H9 (cell line): ENCODE measurements at regions not wholly inside any gene's neighbourhood (a gene's known extent, or its start where the extent isn't known, plus 50 kb on each side); places are given as distances from the start of the nearest gene placed in this dataset.

Source experiments
- DNase-seq: peaks from one replicate; pipeline ENCODE4 v3.0.0-alpha.2; 2017
- H2AFZ ChIP-seq: one replicate; pipeline ENCODE4 v1.6.1; 2013; ENCODE audit warnings: mild to moderate bottlenecking, low read length, control low read depth, moderate library complexity
- H2AK5ac ChIP-seq: 2 replicates; pipeline ENCODE4 v1.6.1; 2013; ENCODE audit warnings: low read length, control low read depth, mixed read lengths; ENCODE audit not compliant: insufficient read length
- H2BK120ac ChIP-seq: one replicate; pipeline ENCODE4 v1.6.1; 2013; ENCODE audit warnings: low read depth, mild to moderate bottlenecking, low read length, control low read depth, inconsistent platforms; ENCODE audit not compliant: poor library complexity, severe bottlenecking
- H2BK12ac ChIP-seq: 2 replicates; pipeline ENCODE4 v1.6.1; 2013; ENCODE audit warnings: low read length, control low read depth, mixed read lengths, low read depth; ENCODE audit not compliant: insufficient read length
- H2BK15ac ChIP-seq: 2 replicates; pipeline ENCODE4 v1.6.1; 2013; ENCODE audit warnings: low read depth, low read length, control low read depth
- H2BK20ac ChIP-seq: one replicate; pipeline ENCODE4 v1.6.1; 2013; ENCODE audit warnings: low read depth, mild to moderate bottlenecking, low read length, control low read depth, inconsistent platforms; ENCODE audit not compliant: poor library complexity, severe bottlenecking
- H2BK5ac ChIP-seq: 2 replicates; pipeline ENCODE4 v1.6.1; 2013; ENCODE audit warnings: low read length, control low read depth, mixed read lengths; ENCODE audit not compliant: insufficient read length
- H3K14ac ChIP-seq: 2 replicates; pipeline ENCODE4 v1.6.1; 2013; ENCODE audit warnings: low read length, control low read depth; ENCODE audit not compliant: insufficient read depth
- H3K18ac ChIP-seq: 2 replicates; pipeline ENCODE4 v1.6.1; 2013; ENCODE audit warnings: low read depth, mild to moderate bottlenecking, mixed read lengths, low read length, control low read depth; ENCODE audit not compliant: insufficient read length
- H3K23ac ChIP-seq: 2 replicates; pipeline ENCODE4 v1.6.1; 2013; ENCODE audit warnings: low read length, control low read depth, mixed read lengths, low read depth; ENCODE audit not compliant: insufficient read length
- H3K23me2 ChIP-seq: 2 replicates; pipeline ENCODE4 v1.6.1; 2013; ENCODE audit warnings: low read depth, mild to moderate bottlenecking, mixed read lengths, low read length, control low read depth; ENCODE audit not compliant: insufficient read length, poor library complexity, severe bottlenecking
- H3K27ac ChIP-seq: 2 replicates; pipeline ENCODE4 v1.5.1; 2013; ENCODE audit warnings: low read length, control low read depth, mixed read lengths, low read depth; ENCODE audit not compliant: insufficient read length
- H3K27me3 ChIP-seq: 2 replicates; pipeline ENCODE4 v1.6.1; 2013; ENCODE audit warnings: low read length, control low read depth, inconsistent platforms; ENCODE audit not compliant: insufficient read depth
- H3K4ac ChIP-seq: 2 replicates; pipeline ENCODE4 v1.6.1; 2013; ENCODE audit warnings: low read depth, mild to moderate bottlenecking, control low read depth, inconsistent platforms, low read length, moderate library complexity
- H3K4me1 ChIP-seq: 2 replicates; pipeline ENCODE4 v1.6.1; 2013; ENCODE audit warnings: low read length, control low read depth, inconsistent platforms; ENCODE audit not compliant: insufficient read depth
- H3K4me2 ChIP-seq: 2 replicates; pipeline ENCODE4 v1.6.1; 2013; ENCODE audit warnings: low read length, control low read depth, mixed read lengths; ENCODE audit not compliant: insufficient read length, insufficient read depth
- H3K56ac ChIP-seq: 2 replicates; pipeline ENCODE4 v1.6.1; 2013; ENCODE audit warnings: low read depth, mild to moderate bottlenecking, mixed read lengths, low read length, control low read depth; ENCODE audit not compliant: insufficient read length
- H3K79me1 ChIP-seq: 2 replicates; pipeline ENCODE4 v1.6.1; 2013; ENCODE audit warnings: low read depth, mild to moderate bottlenecking, moderate library complexity, low read length, control low read depth, inconsistent platforms; ENCODE audit not compliant: insufficient read depth, poor library complexity, severe bottlenecking
- H3K79me2 ChIP-seq: 2 replicates; pipeline ENCODE4 v1.6.1; 2013; ENCODE audit warnings: low read length, control low read depth, inconsistent platforms; ENCODE audit not compliant: insufficient read depth
- H3K9ac ChIP-seq: 2 replicates; pipeline ENCODE4 v1.6.1; 2013; ENCODE audit warnings: low read length, control low read depth, mixed read lengths; ENCODE audit not compliant: insufficient read length; ENCODE audit errors: extremely low read depth
- H3K9me3 ChIP-seq: one replicate; pipeline ENCODE4 v1.6.1; 2013; ENCODE audit warnings: low read depth, low read length, inconsistent platforms; ENCODE audit not compliant: control insufficient read depth
- H3T11ph ChIP-seq: one replicate; pipeline ENCODE4 v1.6.1; 2013; ENCODE audit warnings: mild to moderate bottlenecking, low read length, control low read depth, inconsistent platforms
- H4K20me1 ChIP-seq: one replicate; pipeline ENCODE4 v1.6.1; 2013; ENCODE audit not compliant: control insufficient read depth, insufficient read length, insufficient read depth
- H4K5ac ChIP-seq: 2 replicates; pipeline ENCODE4 v1.6.1; 2013; ENCODE audit warnings: low read depth, mild to moderate bottlenecking, mixed read lengths, low read length, control low read depth; ENCODE audit not compliant: insufficient read length
- H4K8ac ChIP-seq: replicated peaks from 2 replicates; pipeline ENCODE4 v1.6.1; 2013; ENCODE audit warnings: low read length, control low read depth, mixed read lengths, low read depth; ENCODE audit not compliant: insufficient read length
- H4K91ac ChIP-seq: 2 replicates; pipeline ENCODE4 v1.6.1; 2013; ENCODE audit warnings: low read depth, mild to moderate bottlenecking, moderate library complexity, mixed read lengths, low read length, control low read depth; ENCODE audit not compliant: insufficient read length
- H3K27ac Mint-ChIP-seq, 3 experiments: 2 replicates in 2 of 3; 3 replicates in 1 of 3; pipeline ENCODE4 v1.8.0; 2020 to 2021; ENCODE audit warnings: mixed read lengths in 3 of 3, mild to moderate bottlenecking in 1 of 3, moderate library complexity in 1 of 3
- H3K27me3 Mint-ChIP-seq: 2 replicates; pipeline ENCODE4 v1.8.0; 2021; ENCODE audit warnings: low read depth, mild to moderate bottlenecking, moderate library complexity, mixed read lengths
- H3K36me3 Mint-ChIP-seq, 3 experiments: 2 replicates in 2 of 3; 3 replicates in 1 of 3; pipeline ENCODE4 v1.8.0; 2020 to 2021; ENCODE audit warnings: low read depth in 3 of 3, mixed read lengths in 3 of 3; ENCODE audit not compliant: insufficient read depth in 1 of 3
- H3K4me1 Mint-ChIP-seq, 2 experiments: 2 replicates each; pipeline ENCODE4 v1.8.0; 2020; ENCODE audit warnings: mixed read lengths in 2 of 2
- H3K4me3 Mint-ChIP-seq, 2 experiments: 2 replicates in 1 of 2; 3 replicates in 1 of 2; pipeline ENCODE4 v1.8.0; 2020 to 2021; ENCODE audit warnings: mild to moderate bottlenecking in 2 of 2, mixed read lengths in 2 of 2, moderate library complexity in 1 of 2
- H3K9me3 Mint-ChIP-seq, 2 experiments: 2 replicates in 1 of 2; 3 replicates in 1 of 2; pipeline ENCODE4 v1.8.0; 2020; ENCODE audit warnings: mild to moderate bottlenecking in 2 of 2, mixed read lengths in 2 of 2, moderate library complexity in 1 of 2
- WGBS: extraction: QIAGEN DNeasy Blood & Tissue Kit; methylation state at CpG from one replicate; pipeline ENCODE4 v1.1.7; 2013; ENCODE audit warnings: missing lambda C conversion rate, low lambda C conversion rate, mixed read lengths; ENCODE audit not compliant: insufficient read length; ENCODE audit errors: extremely low coverage; 5-methylcytosine and 5-hydroxymethylcytosine counted together
- TF ChIP-seq, protein P1 (sequence below): fragments of 200-600 bp; sonication (generic); conservative IDR thresholded peaks from 3 replicates; pipeline ENCODE4 v1.8.0; 2021; ENCODE audit warnings: antibody characterized with exemption, mild to moderate bottlenecking

GRCh38 chr3:5290915-5291314 lies 103.4 kb downstream of the EDEM1 start:
- Histone ChIP-seq H3K23ac (no peak overlapping the region), H4K5ac (no peak overlapping the region), H3T11ph (no peak overlapping the region), H2AK5ac (no peak overlapping the region), H3K27ac (no peak overlapping the region), H3K27me3 (no peaks in the 10 kb centered on the region), H2BK5ac (no peak overlapping the region), H4K8ac (no peak overlapping the region), H3K4ac (no peak overlapping the region), H3K79me1 (no peaks in the 10 kb centered on the region), H4K20me1 (no peaks in the 10 kb centered on the region), H2BK15ac (no peak overlapping the region), H3K14ac (no peak overlapping the region), H3K79me2 (no peaks in the 10 kb centered on the region), H3K56ac (no peak overlapping the region), H3K23me2 (no peaks in the 10 kb centered on the region), H4K91ac (no peak overlapping the region), H3K9me3 (no peaks in the 10 kb centered on the region), H2BK120ac (no peak overlapping the region), H2AFZ (no peak overlapping the region), H3K9ac (no peak overlapping the region), H2BK20ac (no peak overlapping the region), H2BK12ac (no peak overlapping the region), H3K18ac (no peak overlapping the region), H3K4me1 (no peaks in the 10 kb centered on the region), H3K4me2 (no peak overlapping the region)
- Mint-ChIP-seq H3K4me1 (peaks cover 4 to 9% of the 10 kb centered on the region in 2 experiments; a peak in 2 of 4 replicates), H3K27me3 (no peaks in the 10 kb centered on the region; the same call in 1 of the 2 replicates), H3K36me3 (peaks cover 0 to 20% (median 4%) of the 10 kb centered on the region in 3 experiments; a peak in 5 of 7 replicates), H3K27ac (no peak overlapping the region), H3K4me3 (no peak overlapping the region), H3K9me3 (peaks cover 21 to 26% of the 10 kb centered on the region in 2 experiments; a peak in 4 of 5 replicates)
- WGBS, result no CpG with 5 or more reads among the region's 3 CpGs
- no peak for DNase-seq
- TF ChIP-seq, protein P1, sequence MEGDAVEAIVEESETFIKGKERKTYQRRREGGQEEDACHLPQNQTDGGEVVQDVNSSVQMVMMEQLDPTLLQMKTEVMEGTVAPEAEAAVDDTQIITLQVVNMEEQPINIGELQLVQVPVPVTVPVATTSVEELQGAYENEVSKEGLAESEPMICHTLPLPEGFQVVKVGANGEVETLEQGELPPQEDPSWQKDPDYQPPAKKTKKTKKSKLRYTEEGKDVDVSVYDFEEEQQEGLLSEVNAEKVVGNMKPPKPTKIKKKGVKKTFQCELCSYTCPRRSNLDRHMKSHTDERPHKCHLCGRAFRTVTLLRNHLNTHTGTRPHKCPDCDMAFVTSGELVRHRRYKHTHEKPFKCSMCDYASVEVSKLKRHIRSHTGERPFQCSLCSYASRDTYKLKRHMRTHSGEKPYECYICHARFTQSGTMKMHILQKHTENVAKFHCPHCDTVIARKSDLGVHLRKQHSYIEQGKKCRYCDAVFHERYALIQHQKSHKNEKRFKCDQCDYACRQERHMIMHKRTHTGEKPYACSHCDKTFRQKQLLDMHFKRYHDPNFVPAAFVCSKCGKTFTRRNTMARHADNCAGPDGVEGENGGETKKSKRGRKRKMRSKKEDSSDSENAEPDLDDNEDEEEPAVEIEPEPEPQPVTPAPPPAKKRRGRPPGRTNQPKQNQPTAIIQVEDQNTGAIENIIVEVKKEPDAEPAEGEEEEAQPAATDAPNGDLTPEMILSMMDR, result no peak
